ENCODE measurements at regions not wholly inside any gene's neighbourhood (a gene's known extent, or its start where the extent isn't known, plus 50 kb on each side); places are given as distances from the start of the nearest gene placed in this dataset.

- Histone ChIP-seq H3K9me3 (replicated peaks; ENCODE audit: insufficient read depth, low read length) (no peaks in the 10 kb centered on the region), H3K79me2 (ENCODE audit: low read length) (no peaks in the 10 kb centered on the region), H3K27me3 (replicated peaks; ENCODE audit: insufficient read depth, low read length) (no peaks in the 10 kb centered on the region), H3K27ac (ENCODE audit: low read length) (no peak overlapping the region), H3K9me2 (replicated peaks; ENCODE audit: insufficient read depth, low read length) (no peaks in the 10 kb centered on the region), H3K4me2 (ENCODE audit: low read depth, low read length) (no peak overlapping the region), H3K4me3 (ENCODE audit: low read length) (no peak overlapping the region), H3F3A (ENCODE audit: insufficient read depth, low read length) (no peaks in the 10 kb centered on the region), H2AFZ (ENCODE audit: low read length) (no peak overlapping the region), H3K4me1 (ENCODE audit: low read length) (no peaks in the 10 kb centered on the region), H3K36me3 (replicated peaks; ENCODE audit: insufficient read depth, low read length) (no peaks in the 10 kb centered on the region), H3K9ac (ENCODE audit: low read length) (no peak overlapping the region), H4K20me1 (ENCODE audit: insufficient read depth, low read length) (no peaks in the 10 kb centered on the region)
- TF ChIP-seq EZH2phosphoT487 (IDR thresholded peaks at IDR 0.05; ENCODE audit: low read length) (no peak), CTCF (IDR thresholded peaks at IDR 0.05; ENCODE audit: low read length) (no peak), EZH2 (optimal IDR thresholded peaks at IDR 0.05; ENCODE audit: low read depth, low read length) (no peak)
- DNase-seq: peak; percentile 27
Measured at GRCh38 chr18:43192408-43192807, 76.9 kb upstream of the RIT2 start.

GRCh38 chr18:43181711-43182110, 66.2 kb upstream of the RIT2 start:
- Histone ChIP-seq H3K79me2 (ENCODE audit: low read length) (no peaks in the 10 kb centered on the region), H3K4me3 (ENCODE audit: low read length) (no peak overlapping the region), H3K9ac (ENCODE audit: low read length) (no peak overlapping the region), H3K4me1 (ENCODE audit: low read length) (no peaks in the 10 kb centered on the region), H3K4me2 (ENCODE audit: low read depth, low read length) (no peak overlapping the region), H3K36me3 (replicated peaks; ENCODE audit: insufficient read depth, low read length) (no peaks in the 10 kb centered on the region), H3K27me3 (replicated peaks; ENCODE audit: insufficient read depth, low read length) (no peaks in the 10 kb centered on the region), H4K20me1 (ENCODE audit: insufficient read depth, low read length) (no peaks in the 10 kb centered on the region), H3K9me2 (replicated peaks; ENCODE audit: insufficient read depth, low read length) (no peaks in the 10 kb centered on the region), H3F3A (ENCODE audit: insufficient read depth, low read length) (no peaks in the 10 kb centered on the region), H3K9me3 (replicated peaks; ENCODE audit: insufficient read depth, low read length) (no peaks in the 10 kb centered on the region), H2AFZ (ENCODE audit: low read length) (no peak overlapping the region), H3K27ac (ENCODE audit: low read length) (no peak overlapping the region)
- no peak for DNase-seq
- TF ChIP-seq CTCF (IDR thresholded peaks at IDR 0.05; ENCODE audit: low read length) (no peak), EZH2 (optimal IDR thresholded peaks at IDR 0.05; ENCODE audit: low read depth, low read length) (no peak), EZH2phosphoT487 (IDR thresholded peaks at IDR 0.05; ENCODE audit: low read length) (no peak)

GRCh38 chr18:43180814-43181213, 65.3 kb upstream of the RIT2 start:
- Histone ChIP-seq H3K4me3 (ENCODE audit: low read length) (no peak overlapping the region), H4K20me1 (ENCODE audit: insufficient read depth, low read length) (no peaks in the 10 kb centered on the region), H3K4me2 (ENCODE audit: low read depth, low read length) (no peak overlapping the region), H3K36me3 (replicated peaks; ENCODE audit: insufficient read depth, low read length) (no peaks in the 10 kb centered on the region), H3K4me1 (ENCODE audit: low read length) (no peaks in the 10 kb centered on the region), H2AFZ (ENCODE audit: low read length) (no peak overlapping the region), H3K27ac (ENCODE audit: low read length) (no peak overlapping the region), H3K27me3 (replicated peaks; ENCODE audit: insufficient read depth, low read length) (no peaks in the 10 kb centered on the region), H3K9me3 (replicated peaks; ENCODE audit: insufficient read depth, low read length) (no peaks in the 10 kb centered on the region), H3F3A (ENCODE audit: insufficient read depth, low read length) (no peaks in the 10 kb centered on the region), H3K79me2 (ENCODE audit: low read length) (no peaks in the 10 kb centered on the region), H3K9ac (ENCODE audit: low read length) (no peak overlapping the region), H3K9me2 (replicated peaks; ENCODE audit: insufficient read depth, low read length) (no peaks in the 10 kb centered on the region)
- TF ChIP-seq EZH2 (optimal IDR thresholded peaks at IDR 0.05; ENCODE audit: low read depth, low read length) (no peak), EZH2phosphoT487 (IDR thresholded peaks at IDR 0.05; ENCODE audit: low read length) (no peak), CTCF (IDR thresholded peaks at IDR 0.05; ENCODE audit: low read length) (no peak)
- no peak for DNase-seq

Measured in MM.1S (cell line).